ENCODE measurements at regions not wholly inside any gene's neighbourhood (a gene's known extent, or its start where the extent isn't known, plus 50 kb on each side); places are given as distances from the start of the nearest gene placed in this dataset.
"Not testable (repeated sequence)": the region's sequence is repeated elsewhere in the genome, so short reads cannot be mapped to it uniquely, and the experiment has no call there.

- H3K27me3 ChIP-seq (ENCODE audit: insufficient read depth); H4K20me1 ChIP-seq (ENCODE audit: insufficient read depth); H3K9me3 ChIP-seq; POLR2A ChIA-PET; H3K9ac ChIP-seq; H3F3A ChIP-seq (replicated peaks; ENCODE audit: insufficient read depth); H3K4me2 ChIP-seq; H3K4me3 ChIP-seq (ENCODE audit: low read depth in 2 of 2, low read length in 1 of 2); H2AFZ ChIP-seq (ENCODE audit: low read depth); H3K36me3 ChIP-seq (replicated peaks in 1 of 2; ENCODE audit: control insufficient read depth in 1 of 2, insufficient read depth in 2 of 2, low read length in 1 of 2); DNase-seq; H3K4me1 ChIP-seq (ENCODE audit: control insufficient read depth in 1 of 2, insufficient read depth in 2 of 2, low read depth in 1 of 2, low read length in 1 of 2); H3K79me2 ChIP-seq (ENCODE audit: insufficient read depth); H3K9me2 ChIP-seq; CTCF ChIA-PET; H3K27ac ChIP-seq (ENCODE audit: low read depth in 2 of 2, low read length in 1 of 2): not testable (repeated sequence)
- WGBS (ENCODE audit: low lambda C conversion rate) = 81% methylated on average over 9 of the region's 28 CpGs
Observed at GRCh38 chr2:132220589-132220988, 58.8 kb upstream of the ANKRD30BL start.

- POLR2A ChIA-PET; H3K27ac ChIP-seq (ENCODE audit: low read depth in 2 of 2, low read length in 1 of 2); H3K9ac ChIP-seq; H3K4me1 ChIP-seq (ENCODE audit: control insufficient read depth in 1 of 2, insufficient read depth in 2 of 2, low read depth in 1 of 2, low read length in 1 of 2); H2AFZ ChIP-seq (ENCODE audit: low read depth); CTCF ChIA-PET; H4K20me1 ChIP-seq (ENCODE audit: insufficient read depth); H3K9me3 ChIP-seq; H3K36me3 ChIP-seq (replicated peaks in 1 of 2; ENCODE audit: control insufficient read depth in 1 of 2, insufficient read depth in 2 of 2, low read length in 1 of 2); H3K4me3 ChIP-seq (ENCODE audit: low read depth in 2 of 2, low read length in 1 of 2); H3K4me2 ChIP-seq; H3K27me3 ChIP-seq (ENCODE audit: insufficient read depth); H3K79me2 ChIP-seq (ENCODE audit: insufficient read depth); DNase-seq; H3F3A ChIP-seq (replicated peaks; ENCODE audit: insufficient read depth); H3K9me2 ChIP-seq: not testable (repeated sequence)
- no CpG with 5 or more reads among the region's 30 CpGs for WGBS (ENCODE audit: low lambda C conversion rate)
Observed at GRCh38 chr2:132221886-132222285, 60.1 kb upstream of the ANKRD30BL start.

GRCh38 chr2:132252191-132252893 is 90.6 kb upstream of the ANKRD30BL start:
- WGBS (ENCODE audit: low lambda C conversion rate) = 64% methylated on average over 22 of the region's 38 CpGs
- POLR2A ChIA-PET = no interaction called here
- CTCF ChIA-PET = no interaction called here

GRCh38 chr2:132252894-132253264 is 91.1 kb upstream of the ANKRD30BL start:
- no peak overlapping the region for H2AFZ ChIP-seq (ENCODE audit: low read depth)
- no peaks in the 10 kb centered on the region for H3K79me2 ChIP-seq (ENCODE audit: insufficient read depth)
- H3K36me3 ChIP-seq (replicated peaks in 1 of 2; ENCODE audit: control insufficient read depth in 1 of 2, insufficient read depth in 2 of 2, low read length in 1 of 2) = no peaks in the 10 kb centered on the region
- no peaks in the 10 kb centered on the region for H3K9me3 ChIP-seq
- WGBS (ENCODE audit: low lambda C conversion rate) = 76% methylated on average over 7 of the region's 17 CpGs
- no peak overlapping the region for H3K4me3 ChIP-seq (ENCODE audit: low read depth in 2 of 2, low read length in 1 of 2)
- no peaks in the 10 kb centered on the region for H3F3A ChIP-seq (replicated peaks; ENCODE audit: insufficient read depth)
- no peaks in the 10 kb centered on the region for H3K9me2 ChIP-seq
- DNase-seq = no peak
- no peaks in the 10 kb centered on the region for H4K20me1 ChIP-seq (ENCODE audit: insufficient read depth)
- ChIA-PET POLR2A (no interaction called here), CTCF (no interaction called here)
- no peaks in the 10 kb centered on the region; the same call in 1 of the 2 replicates for H3K27me3 ChIP-seq (ENCODE audit: insufficient read depth)
- H3K4me1 ChIP-seq (ENCODE audit: control insufficient read depth in 1 of 2, insufficient read depth in 2 of 2, low read depth in 1 of 2, low read length in 1 of 2) = no peaks in the 10 kb centered on the region; a peak in 1 of 4 replicates
- no peak overlapping the region for H3K27ac ChIP-seq (ENCODE audit: low read depth in 2 of 2, low read length in 1 of 2)
- H3K9ac ChIP-seq = no peak overlapping the region
- H3K4me2 ChIP-seq = no peak overlapping the region
- TF ChIP-seq USF2 (IDR thresholded peaks at IDR 0.05; ENCODE audit: borderline replicate concordance, low read depth, low read length) (no peak), FOXM1 (IDR thresholded peaks at IDR 0.05; ENCODE audit: low read depth) (no peak), RXRA (IDR thresholded peaks at IDR 0.05; ENCODE audit: borderline replicate concordance, low read depth) (no peak), TEAD4 (IDR thresholded peaks at IDR 0.05; ENCODE audit: borderline replicate concordance, insufficient read depth) (no peak), GATA2 (CRISPR knock-in tag; IDR thresholded peaks at IDR 0.05) (no peak), RAD21 (IDR thresholded peaks at IDR 0.05; ENCODE audit: low read length) (no peak), RCOR1 (IDR thresholded peaks at IDR 0.05; ENCODE audit: low read length) (no peak), EZH2phosphoT487 (IDR thresholded peaks at IDR 0.05; ENCODE audit: borderline replicate concordance, low read depth) (no peak), EP300 (IDR thresholded peaks at IDR 0.05; ENCODE audit: borderline replicate concordance in 1 of 2, low read depth in 1 of 2, low read length in 1 of 2) (no peak), YY1 (IDR thresholded peaks at IDR 0.05; ENCODE audit: low read depth) (no peak), NFIC (IDR thresholded peaks at IDR 0.05; ENCODE audit: borderline replicate concordance) (no peak), FOXJ3 (CRISPR knock-in tag; IDR thresholded peaks at IDR 0.05) (no peak), CTCF (IDR thresholded peaks at IDR 0.05) (no peak), TCF12 (IDR thresholded peaks at IDR 0.05) (no peak)

More at GRCh38 chr2:132252191-132252893, 90.6 kb upstream of the ANKRD30BL start:
- no peaks in the 10 kb centered on the region for H3K79me2 ChIP-seq (ENCODE audit: insufficient read depth)
- H2AFZ ChIP-seq (ENCODE audit: low read depth) = no peak overlapping the region
- TF ChIP-seq RAD21 (IDR thresholded peaks at IDR 0.05; ENCODE audit: low read length) (no peak), RCOR1 (IDR thresholded peaks at IDR 0.05; ENCODE audit: low read length) (no peak), YY1 (IDR thresholded peaks at IDR 0.05; ENCODE audit: low read depth) (no peak), JUND (IDR thresholded peaks at IDR 0.05) (no peak), EZH2phosphoT487 (IDR thresholded peaks at IDR 0.05; ENCODE audit: borderline replicate concordance, low read depth) (no peak)
- no peaks in the 10 kb centered on the region for H3K36me3 ChIP-seq (replicated peaks in 1 of 2; ENCODE audit: control insufficient read depth in 1 of 2, insufficient read depth in 2 of 2, low read length in 1 of 2)
- no peaks in the 10 kb centered on the region for H3K9me2 ChIP-seq
- no peaks in the 10 kb centered on the region; the same call in 1 of the 2 replicates for H3K27me3 ChIP-seq (ENCODE audit: insufficient read depth)
- no peak overlapping the region for H3K27ac ChIP-seq (ENCODE audit: low read depth in 2 of 2, low read length in 1 of 2)
- DNase-seq = no peak
- no peak overlapping the region for H3K9ac ChIP-seq
- H4K20me1 ChIP-seq (ENCODE audit: insufficient read depth) = no peaks in the 10 kb centered on the region
- no peaks in the 10 kb centered on the region for H3F3A ChIP-seq (replicated peaks; ENCODE audit: insufficient read depth)
- H3K4me2 ChIP-seq = no peak overlapping the region
- no peaks in the 10 kb centered on the region; a peak in 1 of 4 replicates for H3K4me1 ChIP-seq (ENCODE audit: control insufficient read depth in 1 of 2, insufficient read depth in 2 of 2, low read depth in 1 of 2, low read length in 1 of 2)
- no peaks in the 10 kb centered on the region for H3K9me3 ChIP-seq
- no peak overlapping the region for H3K4me3 ChIP-seq (ENCODE audit: low read depth in 2 of 2, low read length in 1 of 2)
